ENCODE measurements at regions not wholly inside any gene's neighbourhood (a gene's known extent, or its start where the extent isn't known, plus 50 kb on each side); places are given as distances from the start of the nearest gene placed in this dataset.

DNA sequence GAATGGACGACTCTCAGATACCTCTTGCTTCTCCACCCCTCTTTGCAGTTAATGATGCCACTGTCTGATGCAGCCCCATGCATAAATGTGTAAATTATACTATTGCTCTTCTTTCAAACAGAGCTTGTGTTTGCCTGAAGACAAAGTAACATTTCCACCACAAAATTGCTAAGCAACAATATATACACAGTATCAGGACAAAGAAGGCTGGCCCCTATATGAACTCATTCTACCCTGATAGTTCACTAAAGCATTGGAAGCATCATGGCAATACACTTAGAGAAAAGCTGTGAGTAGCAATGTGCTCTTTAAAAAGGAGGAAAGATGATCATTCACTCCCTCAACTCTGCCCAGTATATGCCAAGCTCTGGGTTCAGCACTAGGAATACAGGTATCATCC, 427.0 kb upstream of the CPEB2 start:
- no peak for DNase-seq (ENCODE audit: extremely low read depth in 1 of 11, low read depth in 9 of 11, low spot score in 4 of 11)

DNA sequence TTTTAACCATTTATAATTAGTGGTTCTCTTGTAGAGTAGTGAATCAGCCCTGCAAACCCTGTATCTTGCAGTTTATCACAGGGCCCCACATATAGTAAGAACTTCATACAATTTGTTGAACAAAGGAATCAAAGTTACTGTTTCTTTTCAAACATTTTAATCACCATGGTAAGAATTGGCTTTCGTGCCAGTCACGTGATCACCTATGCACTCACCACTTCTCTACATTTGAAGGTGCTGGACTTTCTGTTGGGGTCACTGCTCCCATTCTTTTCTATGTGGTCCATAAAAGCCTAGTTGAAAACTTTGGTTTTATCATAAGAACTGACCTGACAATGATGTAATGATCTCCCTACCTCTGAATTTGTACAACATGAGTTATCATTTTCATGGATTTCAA, 426.4 kb upstream of the CPEB2 start:
- DNase-seq (ENCODE audit: extremely low read depth in 1 of 11, low read depth in 9 of 11, low spot score in 4 of 11): no peak

DNA sequence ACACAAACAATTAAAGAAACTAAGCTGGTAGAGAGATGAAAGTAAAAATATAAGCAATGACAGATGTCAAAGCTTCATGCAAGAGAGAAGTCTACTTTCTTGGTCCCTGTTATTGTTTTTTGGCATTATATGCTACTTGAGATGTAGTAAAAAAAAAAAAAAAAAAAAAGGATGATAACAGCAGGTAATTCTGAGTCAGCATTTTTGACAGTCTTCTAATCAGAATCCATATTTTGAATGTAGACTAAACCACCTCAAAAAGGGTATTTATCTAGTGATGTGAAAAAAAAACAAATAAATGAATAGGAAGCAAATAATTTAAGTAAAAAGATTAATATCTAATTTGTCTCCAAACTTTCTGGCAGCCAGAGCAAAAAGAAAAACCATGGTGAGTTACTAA, 422.2 kb upstream of the CPEB2 start:
- DNase-seq (ENCODE audit: extremely low read depth in 1 of 11, low read depth in 9 of 11, low spot score in 4 of 11): no peak

DNA sequence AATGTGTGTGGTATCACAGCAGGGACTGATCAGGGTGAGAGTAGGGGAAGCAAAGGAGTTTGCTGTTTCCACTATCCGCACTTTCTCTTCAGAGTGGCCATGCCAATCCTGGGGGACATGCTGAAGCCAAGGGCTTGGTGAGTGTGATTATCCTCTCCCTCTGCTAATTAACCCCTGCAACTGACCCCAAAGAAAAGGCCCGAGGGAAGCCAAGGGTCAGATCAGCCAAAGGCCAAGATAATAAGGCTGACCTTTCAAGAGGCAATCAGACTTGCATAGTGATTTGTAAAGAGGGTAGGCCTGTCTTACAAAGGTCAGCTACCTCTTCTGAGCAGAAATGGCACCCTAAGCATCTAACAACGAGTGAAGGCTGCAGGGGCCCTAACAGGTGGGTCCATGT, 420.5 kb upstream of the CPEB2 start:
- no peak for DNase-seq (ENCODE audit: extremely low read depth in 1 of 11, low read depth in 9 of 11, low spot score in 4 of 11)

DNA sequence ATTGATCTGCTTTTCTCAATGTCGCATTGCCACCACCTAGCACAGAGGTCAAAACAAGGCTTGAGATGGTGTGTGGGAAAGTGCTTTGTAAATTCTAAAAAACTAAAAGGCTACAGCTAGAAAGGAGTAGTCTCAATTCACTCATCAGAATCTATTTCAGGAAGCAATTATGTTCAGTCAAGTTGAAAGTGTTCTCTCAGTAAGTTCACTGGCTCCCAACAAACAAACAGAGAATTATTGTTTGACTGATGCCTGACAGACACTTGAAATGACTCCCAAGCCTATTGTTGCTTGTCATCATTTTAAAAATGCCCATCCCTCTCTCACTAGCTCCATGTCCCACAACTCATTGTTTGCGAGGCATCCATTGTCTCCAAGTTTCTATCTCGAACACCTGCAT, 419.6 kb upstream of the CPEB2 start:
- no peak for DNase-seq (ENCODE audit: extremely low read depth in 1 of 11, low read depth in 9 of 11, low spot score in 4 of 11)

DNA sequence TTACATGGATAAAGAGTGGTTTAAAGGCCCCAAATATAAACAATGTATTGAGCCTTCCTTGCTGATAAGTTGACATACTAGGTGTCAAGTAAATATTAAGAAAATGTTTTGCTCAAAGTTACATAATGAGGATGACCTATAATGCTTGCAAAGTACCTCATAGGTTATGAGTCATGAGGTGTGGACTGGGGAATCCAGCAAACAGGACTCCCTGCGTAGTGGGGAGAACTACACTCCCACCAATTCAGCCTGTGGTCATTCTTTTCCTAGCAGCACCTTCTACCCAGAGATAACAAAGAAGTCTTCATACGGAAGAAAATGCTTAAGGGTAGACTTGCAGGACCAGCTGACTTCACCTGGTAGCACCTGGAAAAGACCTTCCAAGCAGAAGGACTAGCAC, 418.9 kb upstream of the CPEB2 start:
- DNase-seq (ENCODE audit: extremely low read depth in 1 of 11, low read depth in 9 of 11, low spot score in 4 of 11): no peak

DNA sequence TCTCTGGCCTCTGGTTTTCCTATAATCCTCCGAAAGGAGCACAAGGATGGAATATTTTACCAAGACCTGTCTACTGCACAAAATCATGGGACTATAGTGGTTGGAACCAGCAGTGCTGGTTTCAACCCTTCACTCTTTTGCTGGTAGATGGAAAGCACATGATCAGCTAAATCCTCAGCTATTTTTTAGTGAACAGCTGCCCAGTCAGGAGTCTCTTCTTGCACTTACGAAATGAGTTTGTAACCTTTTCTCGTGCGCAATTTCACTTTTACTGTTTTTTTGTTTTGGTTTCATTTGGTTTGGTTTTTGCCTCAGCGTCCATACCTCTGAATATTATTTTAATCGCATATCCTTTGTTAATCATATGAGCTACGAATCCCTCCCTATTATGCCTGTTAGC, 418.5 kb upstream of the CPEB2 start:
- no peak for DNase-seq (ENCODE audit: extremely low read depth in 1 of 11, low read depth in 9 of 11, low spot score in 4 of 11)

DNA sequence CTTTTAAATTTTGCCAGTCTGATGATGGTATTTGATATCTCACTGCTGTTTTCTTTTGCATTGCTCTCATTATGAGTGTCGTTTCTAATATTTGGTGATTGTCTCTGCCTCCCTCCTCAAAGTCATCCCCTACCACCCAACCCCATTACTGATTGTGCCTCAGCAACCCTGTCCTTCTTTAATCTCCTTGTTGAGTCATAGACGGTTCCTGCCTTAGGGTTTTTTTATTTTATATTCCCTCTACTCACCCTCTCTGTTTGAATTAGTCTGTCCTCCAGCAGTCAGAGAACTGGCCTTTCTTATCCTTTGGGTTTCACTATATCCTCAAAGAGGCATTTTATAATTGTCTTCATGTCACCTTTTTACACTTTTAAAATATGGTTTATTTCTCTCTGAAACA, 409.3 kb upstream of the CPEB2 start:
- DNase-seq (ENCODE audit: extremely low read depth in 1 of 11, low read depth in 9 of 11, low spot score in 4 of 11): no peak

DNA sequence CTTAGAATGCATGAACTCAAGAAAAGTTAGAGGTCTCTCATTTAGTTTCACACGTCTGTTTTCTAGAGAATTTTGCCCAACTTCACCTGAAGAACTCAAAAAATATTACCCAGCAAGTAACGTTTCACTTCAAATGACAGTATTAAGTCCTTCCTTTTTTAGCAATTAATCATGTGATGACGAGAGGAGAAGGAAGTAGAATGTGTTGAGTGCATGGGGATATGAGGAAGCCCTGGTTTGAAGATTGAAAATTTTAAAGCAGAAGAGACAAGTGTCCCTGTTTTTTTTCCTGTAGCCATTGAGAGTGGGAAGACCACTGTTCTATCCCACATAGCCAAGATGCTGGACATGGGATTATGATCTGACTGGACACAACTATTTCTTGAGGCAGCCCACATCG, 406.3 kb upstream of the CPEB2 start:
- DNase-seq (ENCODE audit: extremely low read depth in 1 of 11, low read depth in 9 of 11, low spot score in 4 of 11): no peak

DNA sequence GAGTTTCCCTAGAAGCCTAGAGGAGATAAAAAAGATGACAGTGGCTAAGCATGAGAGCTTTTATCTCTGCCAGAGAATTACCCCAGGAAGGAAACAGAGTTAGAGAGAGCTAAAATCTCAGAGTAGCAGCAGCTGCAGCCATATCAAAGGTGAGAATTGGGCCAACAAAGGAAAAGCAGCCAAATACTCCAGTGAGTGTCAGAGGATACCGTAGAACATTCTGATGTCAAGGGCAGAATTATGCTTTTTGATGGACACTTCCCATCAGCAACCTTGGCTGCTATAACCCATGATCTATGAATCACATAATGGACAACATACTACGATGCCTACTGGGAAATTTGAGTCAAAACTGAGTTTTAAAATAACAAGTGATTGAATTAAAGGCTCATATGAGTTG, 405.8 kb upstream of the CPEB2 start:
- no peak for DNase-seq (ENCODE audit: extremely low read depth in 1 of 11, low read depth in 9 of 11, low spot score in 4 of 11)

DNA sequence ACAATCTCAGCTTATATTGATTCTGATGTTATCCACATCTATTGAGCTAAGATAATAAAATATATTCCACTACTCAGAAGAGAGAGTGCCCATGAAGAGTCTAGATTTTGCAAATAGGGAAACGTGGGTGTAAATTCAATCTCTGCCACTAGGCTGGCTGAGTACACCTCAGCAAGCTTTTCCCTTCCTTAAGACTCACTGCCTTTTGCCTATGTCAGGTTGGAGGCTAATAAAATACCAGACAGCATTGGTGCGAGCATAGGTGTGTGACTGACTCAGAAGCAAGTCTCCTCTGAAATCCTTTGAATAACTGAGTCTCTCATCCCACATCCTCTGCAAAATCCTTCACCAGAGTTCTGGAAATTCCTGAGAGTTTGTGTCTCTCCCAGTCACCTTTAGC, 405.4 kb upstream of the CPEB2 start:
- no peak for DNase-seq (ENCODE audit: extremely low read depth in 1 of 11, low read depth in 9 of 11, low spot score in 4 of 11)

DNA sequence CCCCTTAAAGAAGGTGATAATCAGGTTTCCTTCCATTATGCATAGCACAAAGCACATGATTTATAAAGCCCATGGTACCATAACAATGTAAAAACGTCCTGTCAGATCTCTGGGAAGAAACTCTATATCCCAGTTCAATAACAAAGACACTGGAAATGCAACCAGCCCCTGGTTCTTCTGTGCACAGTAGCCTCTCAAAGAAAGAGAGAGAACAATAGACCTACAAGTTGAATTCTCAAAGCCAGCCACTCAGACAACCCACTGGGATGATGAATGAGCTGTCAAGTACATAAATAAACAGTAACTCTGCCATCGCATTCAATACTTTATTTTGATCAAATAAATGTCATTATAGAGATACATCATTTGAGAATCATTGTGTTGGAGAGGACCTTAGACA, 400.1 kb upstream of the CPEB2 start:
- DNase-seq (ENCODE audit: extremely low read depth in 1 of 11, low read depth in 9 of 11, low spot score in 4 of 11): no peak

DNA sequence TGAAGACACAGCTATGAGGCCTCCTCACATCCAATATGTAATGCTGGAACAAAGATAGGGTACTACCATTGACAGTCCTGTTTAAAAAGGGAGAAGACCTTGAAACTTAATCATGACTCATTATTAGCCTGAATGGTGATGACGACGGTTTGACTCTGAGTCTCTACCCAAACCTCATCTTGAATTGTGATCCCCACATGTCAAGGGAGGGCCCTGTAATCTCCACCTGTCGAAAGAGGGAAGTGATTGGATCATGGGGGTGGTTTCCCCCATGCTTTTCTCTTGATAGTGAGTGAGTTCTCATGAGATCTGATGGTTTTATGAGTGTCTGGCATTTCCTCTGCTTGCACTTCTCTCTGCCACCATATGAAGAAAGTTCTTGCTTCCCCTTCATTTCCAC, 395.3 kb upstream of the CPEB2 start:
- no peak for DNase-seq (ENCODE audit: extremely low read depth in 1 of 11, low read depth in 9 of 11, low spot score in 4 of 11)

DNA sequence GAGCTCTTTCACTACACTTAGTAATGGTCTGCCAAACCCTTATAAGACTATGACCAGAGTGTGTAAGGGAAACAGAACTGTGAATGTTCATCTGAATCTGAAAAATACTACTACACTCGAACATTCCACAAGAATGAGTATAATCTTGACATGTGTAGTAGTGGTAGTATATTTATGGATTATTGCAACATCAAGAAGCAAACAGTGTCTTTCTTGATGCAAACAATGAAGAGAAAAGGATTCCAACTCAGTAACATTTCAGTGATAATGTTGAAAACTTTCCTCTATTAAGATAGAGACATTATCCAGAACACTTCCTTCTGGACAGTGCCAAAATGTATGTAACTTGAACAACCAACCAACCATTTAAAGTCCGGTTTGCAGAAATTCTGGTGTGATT, 394.7 kb upstream of the CPEB2 start:
- DNase-seq (ENCODE audit: extremely low read depth in 1 of 11, low read depth in 9 of 11, low spot score in 4 of 11): no peak

DNA sequence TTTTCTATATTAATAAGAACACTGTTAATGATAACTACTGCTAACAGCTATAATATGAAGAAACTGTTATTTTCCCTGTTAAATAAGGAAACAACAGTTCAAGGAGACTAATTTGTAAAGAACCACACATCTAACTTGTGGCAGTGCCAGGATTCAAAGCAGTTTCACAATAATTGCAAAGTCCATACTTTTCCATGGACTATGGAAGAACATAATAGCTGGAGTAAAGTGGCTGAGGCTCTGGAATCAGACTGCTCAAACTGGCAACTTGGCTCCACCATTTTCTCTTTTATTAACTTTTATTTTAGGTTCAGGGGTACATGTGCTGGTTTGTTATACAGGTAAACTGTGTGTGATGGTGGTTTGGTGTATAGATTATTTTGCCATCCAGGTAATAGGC, 393.7 kb upstream of the CPEB2 start:
- no peak for DNase-seq (ENCODE audit: extremely low read depth in 1 of 11, low read depth in 9 of 11, low spot score in 4 of 11)

DNA sequence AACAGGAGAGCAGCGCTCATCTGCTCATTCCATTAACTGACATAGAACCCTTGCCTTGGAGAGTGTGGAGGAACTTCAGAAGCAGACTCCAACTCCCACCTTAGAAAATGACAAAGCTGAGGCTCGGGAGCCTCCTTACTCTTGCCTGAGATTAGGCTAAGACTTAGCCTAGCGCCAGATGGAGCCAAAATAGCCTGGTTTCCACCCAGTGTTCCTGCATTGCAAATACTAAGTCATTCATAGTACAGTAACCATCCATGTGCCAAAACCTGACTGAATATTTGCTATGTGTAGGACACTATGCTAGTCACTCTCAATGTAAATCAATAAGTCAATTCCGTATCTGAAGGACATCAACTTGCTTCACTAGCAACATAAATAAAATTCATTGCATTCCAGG, 387.4 kb upstream of the CPEB2 start:
- no peak for DNase-seq (ENCODE audit: extremely low read depth in 1 of 11, low read depth in 9 of 11, low spot score in 4 of 11)

DNA sequence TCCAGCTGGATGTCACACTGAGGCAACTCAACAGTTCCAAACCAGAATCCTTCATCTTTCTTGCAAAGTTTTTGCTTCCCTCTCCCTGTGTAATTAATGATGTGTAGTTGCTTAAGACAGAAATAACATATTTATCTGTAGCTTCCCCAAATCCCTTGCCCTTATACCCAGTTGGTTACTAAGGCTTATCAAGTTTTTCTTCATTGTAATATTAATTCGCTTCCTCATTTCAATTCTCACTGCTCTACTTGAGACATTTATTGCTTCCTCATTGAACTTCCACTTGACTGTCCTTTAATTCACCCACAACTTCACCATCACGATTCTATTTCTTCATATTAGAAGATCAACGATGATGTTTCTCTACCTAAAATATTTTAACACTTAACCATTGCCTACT, 386.6 kb upstream of the CPEB2 start:
- no peak for DNase-seq (ENCODE audit: extremely low read depth in 1 of 11, low read depth in 9 of 11, low spot score in 4 of 11)

DNA sequence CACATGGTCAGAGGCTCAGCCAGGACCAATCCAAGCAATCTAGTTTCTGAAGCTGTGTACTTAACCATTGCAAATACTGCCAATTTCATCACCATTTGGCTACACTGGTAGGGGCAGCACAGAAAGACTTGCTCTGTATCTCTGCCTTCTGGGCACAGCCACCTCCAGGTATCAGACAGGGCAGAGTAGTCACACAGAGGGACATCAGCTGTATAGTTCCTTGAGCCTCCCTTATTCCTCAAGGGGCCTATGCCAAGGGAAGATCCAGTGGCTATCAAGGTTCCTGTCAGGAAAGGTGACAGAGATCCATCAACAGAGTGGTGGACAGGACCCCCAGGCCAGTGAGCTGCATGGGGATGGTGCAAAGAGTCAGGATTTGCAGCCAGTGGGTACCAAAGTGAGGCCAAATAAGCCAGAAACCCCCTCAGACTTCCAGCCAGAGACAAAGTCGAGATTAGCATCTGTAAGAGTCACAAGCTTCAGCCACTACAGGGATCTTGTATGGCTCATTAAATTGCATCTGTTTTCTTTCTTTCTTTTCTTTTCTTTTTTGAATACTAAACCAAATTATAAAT, 381.6 kb upstream of the CPEB2 start:
- DNase-seq (ENCODE audit: extremely low read depth in 1 of 11, low read depth in 9 of 11, low spot score in 4 of 11): no peak

DNA sequence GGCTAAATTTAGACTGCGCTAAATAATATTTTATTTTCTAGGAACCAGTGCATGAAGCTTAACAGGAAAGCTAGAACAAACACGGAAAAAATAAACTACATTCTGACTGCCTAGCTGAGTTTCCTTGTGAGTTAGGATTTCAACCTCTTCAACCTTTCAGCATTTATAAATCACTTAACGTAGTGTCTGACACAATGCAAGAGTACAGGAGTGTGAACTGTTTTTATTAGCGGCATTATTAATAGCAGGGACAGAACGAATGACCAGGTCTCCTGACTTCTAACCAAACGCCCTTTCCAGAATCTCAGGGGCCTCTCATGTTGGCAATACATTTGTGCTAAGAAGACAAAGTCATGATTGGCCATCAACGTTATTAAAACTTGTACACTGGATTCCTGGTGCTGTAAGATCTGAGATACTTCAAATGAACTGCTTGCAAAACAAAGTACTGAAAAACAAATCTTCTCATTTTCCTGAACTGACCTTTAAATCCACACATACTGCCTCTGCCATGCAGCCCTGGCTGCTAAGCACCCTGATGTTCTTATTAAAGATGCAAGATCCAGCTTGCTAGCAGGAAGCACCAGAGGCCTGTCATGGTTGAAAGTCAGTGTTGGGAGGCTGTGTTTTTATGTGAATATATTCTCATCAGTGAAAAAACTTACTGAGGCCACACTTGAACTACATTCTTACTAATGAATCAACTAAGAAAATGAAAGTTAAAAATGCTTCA, 380.4 kb upstream of the CPEB2 start:
- DNase-seq (ENCODE audit: extremely low read depth in 1 of 11, low read depth in 9 of 11, low spot score in 4 of 11): peak in 2 of 11 donors; percentile 1 to 18

DNA sequence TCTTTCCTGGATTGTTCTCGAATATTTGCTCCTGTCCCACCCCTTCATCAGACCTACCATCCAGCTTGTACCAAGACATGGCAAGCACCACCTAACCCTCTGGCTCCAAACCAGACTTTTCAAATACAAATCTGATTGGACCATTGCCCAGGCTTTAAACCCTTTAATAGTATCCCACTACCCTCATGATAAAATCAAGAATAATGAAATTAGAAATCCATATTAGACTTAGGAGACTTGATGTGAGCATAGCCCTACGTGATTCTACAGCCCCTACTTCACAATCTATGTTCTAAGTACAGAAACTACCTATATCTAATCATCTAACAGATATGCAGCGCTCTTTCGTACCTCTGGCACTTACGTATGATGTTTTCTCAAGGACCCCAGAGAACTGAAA, 375.2 kb upstream of the CPEB2 start:
- no peak for DNase-seq (ENCODE audit: extremely low read depth in 1 of 11, low read depth in 9 of 11, low spot score in 4 of 11)

DNA sequence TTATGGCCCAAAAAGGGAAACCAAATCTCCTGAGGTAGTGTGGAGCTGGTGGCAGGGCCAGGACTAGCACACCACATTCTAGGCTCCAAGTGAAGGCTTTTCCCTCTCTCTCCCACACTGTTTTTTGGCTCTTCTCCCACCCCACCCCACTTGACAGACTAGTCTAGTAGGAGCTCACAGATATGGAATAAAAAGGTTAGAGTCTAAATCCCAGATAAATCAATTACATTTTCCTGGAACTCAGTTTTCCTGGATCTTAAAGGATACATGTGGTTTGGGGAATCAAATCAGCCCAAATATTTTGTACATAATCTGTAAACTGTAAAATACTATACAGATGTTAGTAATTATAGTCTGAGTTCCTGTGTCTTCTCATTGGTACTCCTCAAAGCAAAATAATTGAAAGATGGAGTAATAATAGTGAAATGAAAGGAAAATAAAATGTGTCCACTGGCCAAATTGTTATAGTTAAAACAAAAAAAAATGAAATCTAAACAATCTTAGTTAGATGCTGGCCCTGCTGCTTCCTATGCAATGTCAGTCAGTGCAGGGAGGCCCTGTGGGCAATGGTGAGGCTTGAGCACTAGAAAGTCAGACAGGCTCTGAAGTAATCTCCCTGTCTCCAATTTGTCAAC, 370.4 kb upstream of the CPEB2 start:
- DNase-seq (ENCODE audit: extremely low read depth in 1 of 11, low read depth in 9 of 11, low spot score in 4 of 11): no peak

Data from renal cortex interstitium (tissue), 11 donors.